ENCODE measurements at regions not wholly inside any gene's neighbourhood (a gene's known extent, or its start where the extent isn't known, plus 50 kb on each side); places are given as distances from the start of the nearest gene placed in this dataset.

DNA sequence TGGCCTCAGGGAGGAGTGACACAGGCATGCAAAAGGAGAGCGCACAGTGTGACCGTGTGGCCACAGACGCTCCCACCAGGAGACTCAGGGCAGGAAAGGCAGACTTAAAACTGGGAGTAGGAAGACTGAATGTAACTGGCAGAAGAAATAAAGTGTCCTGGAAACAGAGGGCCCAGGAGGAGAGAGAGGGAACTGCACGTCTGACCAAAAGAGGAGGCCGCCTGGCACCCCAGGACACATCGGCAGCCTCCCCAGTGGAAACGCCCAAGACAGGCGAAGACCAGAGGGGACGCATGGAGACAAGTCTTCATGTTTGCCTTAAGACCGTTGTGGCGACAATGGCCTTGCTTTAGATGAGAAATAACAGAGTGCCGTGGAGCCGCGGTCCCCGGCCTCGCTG is 163.6 kb upstream of the ALKAL2 start:
- peaks cover 2 to 16% (median 3%) of the 10 kb centered on the region in 3 donors for H3K4me1 ChIP-seq (ENCODE audit: control insufficient read depth in 2 of 3, insufficient read depth in 2 of 3, low read depth in 1 of 3, low read length in 3 of 3)
- no peak for TF ChIP-seq CTCF (IDR thresholded peaks at IDR 0.05; ENCODE audit: borderline replicate concordance, extremely low read depth, insufficient read depth)
- intact Hi-C loops (cut with DNase I) = no loop called here
- no peaks in the 10 kb centered on the region for H3K36me3 ChIP-seq (ENCODE audit: control insufficient read depth in 2 of 3, insufficient read depth in 3 of 3, low read length in 3 of 3)
- H3K9me3 ChIP-seq (ENCODE audit: control insufficient read depth in 2 of 3, insufficient read depth in 1 of 3, low read length in 3 of 3) = no peaks in the 10 kb centered on the region
- FAIRE-seq = no peak
- H3K27ac ChIP-seq (ENCODE audit: low read depth in 2 of 2, low read length in 2 of 2) = no peak overlapping the region
- no peak overlapping the region for H3K4me3 ChIP-seq (ENCODE audit: low read length in 3 of 3)
- no peak overlapping the region for H3K9ac ChIP-seq (ENCODE audit: low read length in 3 of 3)
- DNase-seq = no peak
- H3K27me3 ChIP-seq (ENCODE audit: control insufficient read depth, insufficient read depth, low read length) = no peaks in the 10 kb centered on the region

- Histone ChIP-seq H3K4me1 (ENCODE audit: control insufficient read depth in 2 of 3, insufficient read depth in 2 of 3, low read depth in 1 of 3, low read length in 3 of 3) (peaks cover 2 to 12% (median 3%) of the 10 kb centered on the region in 3 donors), H3K36me3 (ENCODE audit: control insufficient read depth in 2 of 3, insufficient read depth in 3 of 3, low read length in 3 of 3) (no peaks in the 10 kb centered on the region), H3K9me3 (ENCODE audit: control insufficient read depth in 2 of 3, insufficient read depth in 1 of 3, low read length in 3 of 3) (no peaks in the 10 kb centered on the region), H3K9ac (ENCODE audit: low read length in 3 of 3) (no peak overlapping the region), H3K27me3 (ENCODE audit: control insufficient read depth, insufficient read depth, low read length) (no peaks in the 10 kb centered on the region), H3K4me3 (ENCODE audit: low read length in 3 of 3) (no peak overlapping the region), H3K27ac (ENCODE audit: low read depth in 2 of 2, low read length in 2 of 2) (no peak overlapping the region)
- TF ChIP-seq CTCF (IDR thresholded peaks at IDR 0.05; ENCODE audit: borderline replicate concordance, extremely low read depth, insufficient read depth) = no peak
- DNase-seq = peak in 1 of 5 donors; percentile 67
- no peak for FAIRE-seq
- intact Hi-C loops (cut with DNase I) = no loop called here
These were observed 161.6 kb upstream of the ALKAL2 start for GRCh38 chr2:449246-450067.

- no peak overlapping the region for H3K4me3 ChIP-seq (ENCODE audit: low read length in 3 of 3)
- no peaks in the 10 kb centered on the region for H3K36me3 ChIP-seq (ENCODE audit: control insufficient read depth in 2 of 3, insufficient read depth in 3 of 3, low read length in 3 of 3)
- no peak for DNase-seq
- FAIRE-seq = no peak
- peaks cover 2 to 8% (median 3%) of the 10 kb centered on the region in 3 donors for H3K4me1 ChIP-seq (ENCODE audit: control insufficient read depth in 2 of 3, insufficient read depth in 2 of 3, low read depth in 1 of 3, low read length in 3 of 3)
- H3K9ac ChIP-seq (ENCODE audit: low read length in 3 of 3) = no peak overlapping the region
- no peak overlapping the region for H3K27ac ChIP-seq (ENCODE audit: low read depth in 2 of 2, low read length in 2 of 2)
- TF ChIP-seq CTCF (IDR thresholded peaks at IDR 0.05; ENCODE audit: borderline replicate concordance, extremely low read depth, insufficient read depth) = no peak
- H3K9me3 ChIP-seq (ENCODE audit: control insufficient read depth in 2 of 3, insufficient read depth in 1 of 3, low read length in 3 of 3) = no peaks in the 10 kb centered on the region
- intact Hi-C loops (cut with DNase I) = no loop called here
- H3K27me3 ChIP-seq (ENCODE audit: control insufficient read depth, insufficient read depth, low read length) = no peaks in the 10 kb centered on the region
These were observed 160.2 kb upstream of the ALKAL2 start for GRCh38 chr2:447902-448665.
